HG03064 (cell line): ENCODE measurements at regions not wholly inside any gene's neighbourhood (a gene's known extent, or its start where the extent isn't known, plus 50 kb on each side); places are given as distances from the start of the nearest gene placed in this dataset.

Experiments
- ATAC-seq: cut with Tn5 transposase; IDR thresholded peaks from one replicate; pipeline ENCODE4 v1.9.1; 2021; ENCODE audit warnings: low read depth; ENCODE audit not compliant: unreplicated experiment

GRCh38 chr9:107994648-107995047 is 505.1 kb upstream of the KLF4 start:
- ATAC-seq: no peak

DNA sequence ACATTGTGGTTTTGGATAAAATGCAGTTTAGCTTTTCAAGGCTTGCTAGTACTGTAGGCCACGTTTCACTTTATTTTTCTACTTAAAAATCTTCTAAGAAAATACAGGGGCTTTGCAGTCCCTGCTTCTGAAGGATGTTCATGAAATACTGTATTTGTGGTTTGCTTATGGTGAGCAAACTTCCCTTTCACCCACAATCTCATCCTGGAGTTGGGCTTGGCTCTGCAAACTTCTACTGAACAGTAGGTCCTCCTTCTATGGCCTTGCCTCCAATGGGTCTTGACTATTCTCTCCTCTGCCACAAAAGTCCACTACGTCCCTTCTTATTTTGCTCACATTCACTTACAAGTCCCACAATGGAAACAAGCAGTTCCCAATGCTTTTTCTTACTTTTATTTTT is 502.7 kb upstream of the KLF4 start:
- ATAC-seq: no peak

- no peak for ATAC-seq
These were observed 502.0 kb upstream of the KLF4 start for GRCh38 chr9:107991581-107991980.

DNA sequence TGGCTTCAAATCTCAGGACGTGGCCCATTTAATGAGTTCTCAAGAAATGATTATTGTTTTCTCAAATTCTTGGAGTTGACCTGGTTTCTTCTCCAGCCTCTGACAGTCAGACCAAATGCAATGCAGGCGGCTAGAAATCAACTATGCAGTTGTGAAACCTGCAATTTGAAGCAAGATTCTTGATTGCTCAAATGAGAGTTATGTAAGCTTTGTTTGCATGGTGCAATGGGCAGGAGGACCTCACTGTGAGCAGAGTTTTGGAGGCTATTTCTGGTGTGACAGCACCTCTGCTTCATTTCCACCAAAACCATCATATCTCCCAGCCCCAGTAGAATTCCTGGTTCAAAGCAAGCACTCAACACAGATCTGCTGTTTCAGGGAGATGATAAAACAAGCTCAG is 500.0 kb upstream of the KLF4 start:
- no peak for ATAC-seq

GRCh38 chr9:107989099-107989498 is 499.5 kb upstream of the KLF4 start:
- no peak for ATAC-seq

GRCh38 chr9:107984956-107985355 is 495.4 kb upstream of the KLF4 start:
- no peak for ATAC-seq

DNA sequence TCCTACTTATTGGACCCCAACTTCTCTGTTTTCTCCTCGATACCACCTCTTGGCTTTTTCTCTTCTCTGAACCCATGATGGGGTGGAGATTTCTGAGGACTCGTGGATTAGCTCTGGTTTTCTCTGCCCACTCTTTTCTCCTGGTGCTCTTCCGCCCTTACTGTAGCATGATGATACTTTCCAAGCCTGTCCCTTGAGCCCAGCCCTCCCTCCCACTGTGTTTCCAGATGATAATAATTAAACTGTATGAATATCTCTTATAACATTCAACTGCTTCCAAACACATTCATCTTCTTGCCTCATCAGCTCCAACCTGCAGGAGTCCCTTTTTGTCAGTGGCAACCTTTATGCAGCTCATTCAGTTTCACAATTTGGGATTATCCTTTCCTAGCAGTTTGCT is 494.2 kb upstream of the KLF4 start:
- ATAC-seq: no peak

DNA sequence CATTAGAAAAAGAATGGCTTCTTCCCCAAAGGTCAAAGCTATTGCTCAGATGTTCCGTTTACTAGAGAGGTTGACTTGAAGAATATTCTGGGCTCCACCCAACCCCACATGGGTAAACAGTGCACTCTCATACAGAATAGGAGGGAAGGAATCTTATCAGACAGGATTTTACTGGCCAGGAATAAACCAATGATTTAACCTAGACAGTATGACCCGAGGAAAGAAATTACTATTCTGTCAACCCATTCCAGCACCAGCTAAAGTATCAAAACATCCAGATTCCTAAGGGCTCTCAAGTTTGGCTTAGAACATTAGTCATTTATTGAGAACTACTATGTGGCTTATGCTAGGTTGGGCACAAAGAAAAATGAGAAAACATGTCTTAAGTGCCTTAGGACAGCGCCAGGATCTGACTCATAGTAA is 493.6 kb upstream of the KLF4 start:
- no peak for ATAC-seq

- ATAC-seq: no peak
These were observed 493.2 kb upstream of the KLF4 start for GRCh38 chr9:107982745-107983144.

GRCh38 chr9:107982001-107982400 is 492.4 kb upstream of the KLF4 start:
- ATAC-seq: no peak

GRCh38 chr9:107980984-107981383 is 491.4 kb upstream of the KLF4 start:
- ATAC-seq: no peak

GRCh38 chr9:107976767-107977166 is 487.2 kb upstream of the KLF4 start:
- ATAC-seq: no peak

GRCh38 chr9:107975426-107976010 is 485.9 kb upstream of the KLF4 start:
- no peak for ATAC-seq

- ATAC-seq: no peak
These were observed 483.9 kb upstream of the KLF4 start for GRCh38 chr9:107973451-107973850.

DNA sequence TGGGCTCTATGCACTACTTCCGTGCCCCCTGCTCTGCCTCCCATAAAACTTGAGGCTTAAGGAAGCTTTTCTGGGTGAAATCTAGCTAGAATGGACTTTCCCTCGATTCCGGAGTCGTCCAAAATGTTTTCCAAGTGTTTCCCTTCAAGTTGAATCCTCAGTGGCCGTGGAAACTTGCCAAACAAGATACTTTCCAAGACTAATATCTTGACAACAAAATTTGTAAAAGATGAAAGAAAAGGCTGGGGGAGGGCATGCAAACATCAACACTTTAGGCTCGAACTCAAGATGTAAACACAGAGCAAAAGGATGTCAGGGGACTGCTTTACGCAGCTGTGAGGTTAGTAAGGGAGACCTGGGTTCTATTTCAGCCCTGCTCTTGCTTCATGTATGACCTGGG is 482.8 kb upstream of the KLF4 start:
- ATAC-seq: no peak

DNA sequence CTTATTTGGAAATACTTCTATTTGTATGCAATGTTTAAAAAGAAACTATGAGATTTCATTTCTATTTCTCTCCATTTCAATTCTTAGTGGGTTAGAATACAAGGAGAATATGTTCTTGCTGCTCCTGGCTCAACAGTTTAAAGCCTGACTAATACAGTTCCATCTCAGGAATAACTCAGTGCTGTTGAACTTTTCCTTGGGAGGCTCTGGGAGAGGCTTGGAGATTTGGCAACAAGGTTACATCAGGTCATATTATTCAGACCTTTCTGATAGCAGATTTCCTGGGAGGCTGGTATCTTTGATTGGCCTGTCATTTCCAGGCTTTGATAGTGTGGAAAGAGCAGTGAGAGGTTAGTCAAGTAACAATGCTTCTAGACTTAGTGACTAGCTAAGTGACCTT is 481.7 kb upstream of the KLF4 start:
- ATAC-seq: no peak

- ATAC-seq: no peak
These were observed 481.2 kb upstream of the KLF4 start for GRCh38 chr9:107970726-107971125.

DNA sequence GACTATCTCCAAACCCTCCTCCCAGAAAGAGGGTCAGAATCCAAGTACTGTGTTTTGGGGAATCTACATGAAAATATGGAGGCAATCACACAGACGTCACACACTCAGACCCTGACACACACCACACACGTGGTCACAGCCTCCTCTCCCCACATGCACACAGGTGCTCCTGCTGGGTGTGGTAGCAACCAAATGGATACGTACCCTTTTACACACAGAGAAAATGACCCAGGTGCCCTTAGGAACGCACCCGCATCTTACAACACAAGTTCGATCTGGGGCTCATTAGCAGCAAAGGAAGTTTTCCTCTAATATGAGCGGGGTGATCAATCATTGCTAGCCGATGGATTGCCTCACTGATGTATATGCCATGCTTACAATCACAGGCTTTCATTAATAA is 480.2 kb upstream of the KLF4 start:
- no peak for ATAC-seq

DNA sequence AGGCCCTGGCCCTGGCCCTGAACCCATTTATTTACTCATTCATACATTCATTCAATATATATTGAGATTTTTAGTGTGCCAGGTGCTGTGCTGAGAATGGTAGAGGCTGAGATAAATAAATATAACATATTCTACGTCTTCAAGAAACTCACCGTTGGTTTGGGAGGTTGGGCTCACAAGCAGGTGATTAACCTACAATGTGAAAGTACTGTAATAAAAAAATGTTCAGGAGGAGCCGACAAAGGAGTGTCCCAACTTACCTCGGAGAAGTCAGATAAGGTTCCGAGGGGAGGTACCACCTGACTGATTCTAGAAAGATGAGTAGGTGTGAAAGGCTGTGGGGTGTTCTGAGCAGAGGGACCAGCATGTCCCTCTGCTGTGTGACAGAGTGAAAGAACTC is 479.6 kb upstream of the KLF4 start:
- ATAC-seq: no peak

GRCh38 chr9:107963246-107963645 is 473.7 kb upstream of the KLF4 start:
- no peak for ATAC-seq

DNA sequence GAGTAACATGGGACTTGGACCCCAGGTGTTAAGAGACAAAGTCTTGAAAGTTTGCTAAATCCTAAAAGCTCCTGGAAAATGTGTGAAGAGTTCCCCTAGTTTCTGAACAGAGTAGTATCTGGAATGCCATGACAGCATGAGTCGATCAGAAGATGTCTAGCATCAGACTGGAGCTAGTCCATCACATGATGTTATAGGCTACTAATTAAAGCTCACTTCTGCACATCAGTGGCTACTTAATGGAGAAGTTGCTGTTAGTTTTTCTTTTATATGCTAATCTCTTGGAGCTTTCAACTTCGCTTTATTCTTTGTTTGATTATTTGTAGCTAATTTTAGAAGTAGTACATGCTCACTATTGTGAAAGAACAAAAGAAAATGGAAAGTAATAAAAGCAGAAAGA is 471.3 kb upstream of the KLF4 start:
- ATAC-seq: no peak

- ATAC-seq: no peak
These were observed 464.7 kb upstream of the KLF4 start for GRCh38 chr9:107954312-107954711.

- no peak for ATAC-seq
These were observed 464.1 kb upstream of the KLF4 start for GRCh38 chr9:107953556-107954125.
